Hepatic stellate cell (primary cell): ENCODE measurements at regions not wholly inside any gene's neighbourhood (a gene's known extent, or its start where the extent isn't known, plus 50 kb on each side); places are given as distances from the start of the nearest gene placed in this dataset.

ENCODE experiments used
- DNase-seq: peaks from one replicate; pipeline ENCODE4 v3.0.0; 2011; ENCODE audit warnings: low spot score

DNA sequence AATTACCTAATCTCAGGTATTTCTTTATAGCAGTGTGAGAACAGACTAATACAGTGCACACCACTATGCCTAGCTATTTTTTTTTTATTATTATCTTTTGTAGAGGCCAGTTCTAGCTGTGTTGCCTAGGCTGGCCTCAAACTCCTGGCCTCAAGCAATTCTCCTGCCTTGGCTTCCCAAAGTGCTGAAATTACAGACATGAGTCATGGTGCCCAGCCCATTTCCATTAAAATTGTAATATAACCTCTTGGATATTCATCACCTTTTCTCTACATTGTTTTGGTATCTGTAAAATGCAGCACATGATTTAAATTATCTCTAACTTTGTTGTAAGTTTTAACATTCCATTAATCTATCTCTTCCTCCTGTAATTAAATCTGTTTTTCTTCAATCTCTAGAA, 2052.9 kb downstream of the ARAP2 start:
- DNase-seq = no peak

- peak; percentile 4 for DNase-seq
These were observed 2050.7 kb downstream of the ARAP2 start for GRCh38 chr4:34193451-34194154.

DNA sequence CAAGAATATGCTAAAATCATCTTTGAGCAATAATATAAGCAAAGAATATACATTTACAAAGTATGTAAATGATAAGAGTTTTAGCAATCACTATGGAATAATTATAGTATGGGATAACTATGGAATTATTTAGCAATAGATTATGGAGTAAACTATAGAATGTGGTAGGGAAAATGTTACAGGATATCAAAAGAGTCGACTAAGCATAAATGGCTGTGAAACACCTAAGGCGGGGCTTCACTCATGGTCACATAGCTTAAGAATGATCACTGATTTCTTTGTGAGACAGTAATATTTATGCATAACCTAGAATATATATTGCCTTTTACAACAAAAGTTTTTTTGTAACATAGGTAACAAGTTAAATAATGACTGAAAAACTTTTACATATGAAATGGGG, 2049.7 kb downstream of the ARAP2 start:
- no peak for DNase-seq

DNA sequence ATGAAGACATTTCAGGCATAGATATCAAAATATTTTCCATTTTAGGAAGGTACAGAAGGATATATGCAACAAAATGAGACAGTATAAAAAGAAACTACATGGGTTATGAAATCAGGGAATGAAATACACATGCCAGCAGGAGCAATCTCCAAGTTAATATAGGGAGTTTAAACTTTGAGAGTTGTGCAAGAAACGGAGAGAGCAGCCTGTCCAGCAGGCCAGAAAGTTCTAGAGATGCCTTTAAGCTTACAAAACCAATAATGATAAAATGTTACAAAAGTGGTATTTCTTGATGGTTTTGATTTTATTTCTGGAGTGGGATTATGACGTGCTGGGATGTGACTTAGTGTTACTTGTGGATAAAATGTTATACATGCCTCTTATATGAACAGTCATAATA, 2047.9 kb downstream of the ARAP2 start:
- no peak for DNase-seq

DNA sequence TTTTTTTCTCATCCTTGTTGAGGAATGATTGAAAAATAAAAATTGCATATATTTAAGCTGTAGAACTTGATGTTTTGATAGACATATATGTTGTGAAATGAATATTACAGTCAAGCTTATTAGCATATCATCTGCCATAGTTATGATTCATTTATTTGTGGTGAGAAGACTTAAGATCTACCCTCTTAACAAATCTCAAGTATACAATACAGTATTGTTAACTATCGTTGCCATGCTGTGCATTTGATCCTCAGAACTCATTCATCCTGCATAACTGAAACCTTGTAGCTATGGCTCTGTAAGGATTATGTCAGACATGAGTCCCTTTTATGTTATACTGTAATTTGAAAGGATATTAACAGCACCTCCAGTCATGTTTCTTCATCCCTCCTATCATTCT, 2045.3 kb downstream of the ARAP2 start:
- DNase-seq = no peak

- no peak for DNase-seq
These were observed 2043.8 kb downstream of the ARAP2 start for GRCh38 chr4:34200535-34200934.

DNA sequence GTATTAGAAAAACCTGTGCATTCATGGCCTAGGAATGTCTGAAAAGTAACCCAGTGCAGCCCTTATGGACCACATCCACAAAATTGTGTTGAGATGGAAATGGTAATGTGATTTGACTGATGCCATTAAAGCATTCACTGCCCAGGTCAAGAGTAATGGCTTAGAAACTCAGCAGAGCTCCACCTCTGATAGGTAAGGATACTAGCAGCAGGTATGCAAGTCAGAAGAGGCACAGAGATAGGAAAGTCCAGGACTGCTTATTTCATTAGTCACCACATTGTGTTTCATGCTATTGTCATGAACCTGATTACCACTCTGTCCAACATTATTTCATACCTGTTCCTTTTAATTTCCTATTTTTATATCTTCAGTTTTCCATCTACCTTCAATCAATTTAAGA, 2042.2 kb downstream of the ARAP2 start:
- no peak for DNase-seq

GRCh38 chr4:34220601-34221000, 2023.7 kb downstream of the ARAP2 start:
- no peak for DNase-seq

DNA sequence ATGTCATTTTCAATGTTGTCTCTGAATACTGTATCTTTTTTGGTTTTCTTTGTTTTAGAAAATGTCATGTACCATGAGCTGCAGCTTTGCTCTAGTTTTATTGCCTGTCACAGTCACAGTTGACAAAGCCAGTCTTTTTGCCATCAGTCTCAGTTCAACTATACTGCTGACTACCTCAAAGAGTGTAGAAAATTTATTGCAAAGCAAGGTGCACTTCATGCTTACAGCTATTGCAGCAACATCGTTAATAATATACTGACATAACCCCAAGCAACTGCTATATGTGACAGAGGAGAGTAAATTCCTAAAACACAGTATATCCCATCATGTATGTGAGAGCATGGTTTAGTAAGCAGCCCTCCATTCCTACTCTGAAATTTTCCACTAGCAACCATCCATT, 2022.3 kb downstream of the ARAP2 start:
- DNase-seq = no peak

DNA sequence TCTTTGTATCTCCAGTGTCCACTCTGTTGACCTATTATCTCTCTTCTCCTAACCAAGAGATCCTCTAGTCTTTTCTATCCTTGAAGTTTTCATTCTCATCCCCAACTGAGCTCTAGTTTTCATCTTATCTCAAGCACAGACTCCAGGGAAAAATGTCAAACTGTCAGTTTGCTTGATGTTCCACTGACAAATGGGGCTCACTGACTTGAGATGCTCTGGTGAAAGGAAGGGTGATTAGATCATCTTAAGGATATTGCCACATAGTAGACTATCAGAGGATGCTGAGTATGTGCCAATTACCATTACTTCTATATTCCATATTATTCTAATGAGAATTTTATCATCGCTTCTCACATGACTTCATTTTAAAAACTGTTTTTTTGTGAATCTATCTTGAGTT, 2008.2 kb downstream of the ARAP2 start:
- DNase-seq = no peak

GRCh38 chr4:34245276-34245675, 1999.0 kb downstream of the ARAP2 start:
- no peak for DNase-seq

DNA sequence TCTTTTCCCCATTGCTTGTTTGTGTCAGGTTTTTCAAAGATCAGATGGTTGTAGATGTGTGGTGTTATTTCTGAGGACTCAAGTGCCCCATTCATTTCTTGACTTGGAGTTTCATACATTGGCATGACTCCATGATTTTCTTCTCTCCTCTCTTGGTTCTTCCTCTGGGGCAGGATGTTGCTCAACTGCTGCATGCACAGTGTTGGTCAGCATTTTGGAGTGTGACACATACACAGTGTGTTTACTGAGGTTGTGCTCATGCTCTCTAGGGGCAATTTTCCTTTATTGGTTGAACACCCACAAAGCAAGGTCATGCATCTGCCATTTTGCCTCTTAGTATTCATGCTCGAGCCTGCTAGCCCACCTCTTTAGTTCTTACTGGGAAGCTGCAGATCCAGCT, 1993.8 kb downstream of the ARAP2 start:
- DNase-seq = no peak

DNA sequence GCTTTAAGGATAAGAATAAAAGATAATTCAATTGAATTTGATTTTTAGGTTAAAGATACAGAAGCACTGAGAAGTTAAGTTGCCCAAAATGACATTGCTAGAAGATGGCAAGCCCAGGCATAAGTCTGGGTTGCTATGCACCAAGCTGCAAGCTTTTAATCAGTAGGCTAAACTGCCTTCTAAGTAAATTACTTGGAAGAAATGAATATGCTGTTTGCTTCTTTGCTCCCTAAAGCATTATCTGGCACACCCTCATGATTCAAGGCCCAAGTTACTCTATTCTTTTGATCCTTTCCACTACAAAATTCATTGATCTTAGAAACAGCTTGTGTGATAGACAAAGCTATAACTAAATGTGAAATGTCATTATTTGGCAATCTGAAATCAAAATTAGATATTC, 1991.1 kb downstream of the ARAP2 start:
- DNase-seq = no peak

GRCh38 chr4:34258176-34258575, 1986.1 kb downstream of the ARAP2 start:
- no peak for DNase-seq

DNA sequence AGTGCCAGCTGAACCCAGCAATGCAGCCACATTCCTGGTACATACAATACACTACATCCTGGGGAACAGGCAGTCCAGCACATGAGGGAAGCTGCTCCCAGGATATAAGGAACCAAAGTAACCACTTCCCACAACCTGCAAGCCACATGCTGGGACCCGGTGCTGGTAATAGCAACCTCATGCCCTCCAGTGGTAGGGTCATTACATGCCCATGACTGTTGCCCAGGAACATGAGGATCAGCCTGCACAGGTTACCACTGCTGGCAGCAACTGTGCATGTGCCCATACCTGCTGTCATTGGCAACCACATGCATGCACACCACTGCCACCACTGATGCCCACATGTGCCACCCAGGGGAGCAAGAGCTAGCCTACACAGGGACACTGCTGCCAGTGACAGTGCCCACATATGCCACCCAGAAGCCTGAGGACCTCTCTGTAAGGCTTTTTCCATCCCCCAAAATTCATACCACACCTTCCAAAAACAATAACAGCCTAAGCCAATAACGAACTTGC, 1982.5 kb downstream of the ARAP2 start:
- no peak for DNase-seq

DNA sequence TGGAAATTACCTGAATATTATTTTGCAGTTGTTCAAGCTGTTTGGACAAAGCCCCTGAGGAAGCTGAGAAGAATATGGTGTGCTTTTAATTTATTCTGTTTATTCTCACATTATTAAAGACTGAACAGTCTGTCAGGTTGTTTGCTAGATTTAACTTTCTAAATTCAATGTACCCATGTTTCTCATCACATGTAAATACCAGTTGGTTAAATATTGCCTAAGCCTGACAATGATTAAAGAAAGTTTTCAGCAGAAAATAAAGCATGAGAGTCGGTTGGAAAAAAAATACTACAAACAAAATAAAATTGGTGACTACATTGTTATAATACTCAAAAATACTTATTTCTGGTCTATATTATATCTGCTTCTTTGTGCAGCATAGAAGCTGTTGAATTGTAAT, 1974.7 kb downstream of the ARAP2 start:
- no peak for DNase-seq

- DNase-seq = no peak
These were observed 1972.6 kb downstream of the ARAP2 start for GRCh38 chr4:34271479-34272355.

DNA sequence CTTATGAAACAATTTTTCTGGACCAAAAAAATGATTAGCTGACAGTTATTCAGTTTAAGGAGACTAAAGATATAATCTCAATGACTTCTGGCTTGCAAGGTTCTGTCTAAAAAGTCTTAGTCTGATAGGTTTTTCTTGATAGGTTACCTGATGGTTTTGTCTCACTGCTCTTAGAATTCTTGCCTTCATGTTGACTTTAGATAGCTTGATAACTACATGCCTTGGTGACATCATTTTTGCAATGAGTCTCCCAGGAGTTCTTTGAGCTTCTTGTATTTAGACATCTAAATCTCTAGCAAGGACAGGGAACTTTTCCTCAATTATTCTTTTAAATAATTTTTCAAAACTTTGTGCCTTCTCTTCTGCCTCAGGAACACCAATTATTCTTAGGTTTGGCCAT, 1965.3 kb downstream of the ARAP2 start:
- DNase-seq = no peak

GRCh38 chr4:34280131-34280530, 1964.2 kb downstream of the ARAP2 start:
- DNase-seq = no peak

GRCh38 chr4:34281826-34282225, 1962.5 kb downstream of the ARAP2 start:
- DNase-seq = no peak

DNA sequence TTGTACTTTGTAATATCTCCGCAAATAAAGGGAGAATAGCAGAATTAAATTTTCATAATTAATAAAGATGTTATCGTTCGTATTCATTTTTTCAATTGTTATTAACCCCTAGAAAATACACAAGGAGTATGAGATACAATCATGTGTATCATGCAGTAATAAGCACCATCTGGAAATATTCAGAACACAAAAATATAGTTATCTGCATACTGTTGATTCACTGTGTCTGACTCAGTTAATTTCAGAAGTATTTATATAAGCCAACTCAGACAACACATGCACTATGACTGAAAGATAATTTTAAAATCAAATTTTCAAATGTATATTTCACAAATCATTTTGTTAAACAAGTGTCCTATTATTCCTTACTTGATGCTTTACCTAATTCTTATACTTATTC, 1954.8 kb downstream of the ARAP2 start:
- no peak for DNase-seq

GRCh38 chr4:34289962-34290361, 1954.4 kb downstream of the ARAP2 start:
- no peak for DNase-seq

GRCh38 chr4:34293459-34293858, 1950.9 kb downstream of the ARAP2 start:
- no peak for DNase-seq
